Neural progenitor cell (in vitro differentiated cells): ENCODE measurements at regions not wholly inside any gene's neighbourhood (a gene's known extent, or its start where the extent isn't known, plus 50 kb on each side); places are given as distances from the start of the nearest gene placed in this dataset.

ENCODE experiments used
- DNase-seq: peaks from one replicate; pipeline ENCODE4 v3.0.0-alpha.2; 2016; ENCODE audit warnings: low spot score
- H2AFZ ChIP-seq: fragments of 200-600 bp; sonication (generic); replicated peaks from 2 replicates; pipeline ENCODE4 v1.6.1; 2016; ENCODE audit warnings: antibody characterized with exemption
- H3F3A ChIP-seq: fragments of 200-600 bp; sonication (generic); 2 replicates; pipeline ENCODE4 v1.6.1; 2016; ENCODE audit warnings: antibody characterized with exemption, low read depth
- H3K27ac ChIP-seq: fragments of 200-600 bp; sonication (generic); 2 replicates; pipeline ENCODE4 v1.5.1; 2016; ENCODE audit warnings: mild to moderate bottlenecking
- H3K27me3 ChIP-seq: fragments of 200-600 bp; sonication (generic); 2 replicates; pipeline ENCODE4 v1.6.1; 2016; ENCODE audit warnings: mild to moderate bottlenecking, moderate library complexity
- H3K36me3 ChIP-seq: fragments of 200-600 bp; sonication (generic); 2 replicates; pipeline ENCODE4 v1.5.1; 2016
- H3K4me1 ChIP-seq: fragments of 200-600 bp; sonication (generic); 2 replicates; pipeline ENCODE4 v1.6.1; 2016; ENCODE audit warnings: mixed run types
- H3K4me2 ChIP-seq: fragments of 200-600 bp; sonication (generic); 2 replicates; pipeline ENCODE4 v1.6.1; 2016
- H3K4me3 ChIP-seq: fragments of 200-600 bp; sonication (generic); 2 replicates; pipeline ENCODE4 v1.5.1; 2016
- H3K79me2 ChIP-seq: fragments of 200-600 bp; sonication (generic); 2 replicates; pipeline ENCODE4 v1.6.1; 2016; ENCODE audit warnings: low read depth
- H3K9ac ChIP-seq: fragments of 200-600 bp; sonication (generic); 2 replicates; pipeline ENCODE4 v1.6.1; 2016
- H3K9me3 ChIP-seq: fragments of 200-600 bp; sonication (generic); 2 replicates; pipeline ENCODE4 v1.5.1; 2016; ENCODE audit warnings: low read depth
- H4K20me1 ChIP-seq: fragments of 200-600 bp; sonication (generic); 2 replicates; pipeline ENCODE4 v1.6.1; 2016; ENCODE audit warnings: low read depth
- H3K27ac Mint-ChIP-seq: 3 replicates; pipeline ENCODE4 v1.8.0; 2021; ENCODE audit warnings: mixed read lengths
- H3K27me3 Mint-ChIP-seq: 2 replicates; pipeline ENCODE4 v1.8.0; 2022; ENCODE audit warnings: low read depth, mild to moderate bottlenecking, inconsistent platforms, moderate library complexity, mixed read lengths; ENCODE audit not compliant: insufficient read depth
- H3K36me3 Mint-ChIP-seq: 3 replicates; pipeline ENCODE4 v1.8.0; 2021; ENCODE audit warnings: mixed read lengths
- H3K4me1 Mint-ChIP-seq: 3 replicates; pipeline ENCODE4 v1.8.0; 2021; ENCODE audit warnings: mixed read lengths
- H3K4me3 Mint-ChIP-seq: 3 replicates; pipeline ENCODE4 v1.8.0; 2021; ENCODE audit warnings: mild to moderate bottlenecking, moderate library complexity, mixed read lengths
- H3K9me3 Mint-ChIP-seq: 3 replicates; pipeline ENCODE4 v1.8.0; 2020; ENCODE audit warnings: mixed read lengths
- EZH2 ChIP-seq: fragments of 200-600 bp; sonication (generic); IDR thresholded peaks from 2 replicates; pipeline ENCODE4 v1.6.1; 2017; ENCODE audit warnings: antibody characterized with exemption, mild to moderate bottlenecking, moderate library complexity
- EZH2phosphoT487 ChIP-seq: fragments of 200-600 bp; sonication (generic); IDR thresholded peaks from 2 replicates; pipeline ENCODE4 v1.6.1; 2017; ENCODE audit warnings: antibody characterized with exemption
- TF ChIP-seq, protein P1 (sequence below): fragments of 200-600 bp; sonication (generic); IDR thresholded peaks from 2 replicates; pipeline ENCODE4 v1.5.1; 2017; ENCODE audit warnings: antibody characterized with exemption, mild to moderate bottlenecking

DNA sequence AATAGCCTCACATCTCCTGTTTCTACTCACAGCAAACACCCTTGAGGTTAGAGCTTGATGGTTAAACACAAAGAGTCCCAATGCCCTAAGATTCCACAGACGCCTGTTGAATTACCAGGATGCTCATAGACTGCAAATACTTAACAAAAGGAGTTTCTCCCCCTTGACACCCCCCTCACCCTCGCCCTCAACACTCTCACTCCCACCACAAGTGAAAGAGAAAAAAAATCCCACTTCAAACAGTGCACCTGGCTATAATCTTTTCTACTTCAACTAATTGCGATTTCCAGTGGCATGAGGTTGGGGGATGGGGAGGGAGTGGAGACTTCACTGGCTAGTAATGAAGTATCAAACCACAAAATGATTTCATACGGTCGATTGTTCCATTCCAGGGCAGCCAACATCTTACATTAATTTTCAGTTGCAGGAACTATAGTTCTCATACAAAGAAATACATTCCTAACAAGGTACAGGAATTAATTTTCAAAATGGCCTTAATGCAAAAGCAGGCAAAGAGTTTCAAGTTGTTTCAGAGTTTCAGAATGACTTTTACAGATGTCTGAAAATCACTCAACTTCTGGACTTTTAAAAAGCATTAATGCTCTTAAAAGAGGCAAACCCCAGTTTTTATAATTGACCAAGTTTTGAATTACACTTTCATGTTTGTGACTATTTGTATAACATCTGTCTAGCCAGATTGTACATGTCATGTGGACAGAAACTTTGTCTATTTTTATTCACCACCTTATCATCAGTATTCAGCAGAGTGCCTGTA is 390.7 kb downstream of the C12orf75 start:
- H3K27me3 ChIP-seq = no peaks in the 10 kb centered on the region
- H2AFZ ChIP-seq = no peak overlapping the region
- H3K36me3 Mint-ChIP-seq = no peaks in the 10 kb centered on the region
- H3K4me3 ChIP-seq = no peak overlapping the region
- H3K27me3 Mint-ChIP-seq = peaks cover 5% of the 10 kb centered on the region
- TF ChIP-seq EZH2phosphoT487 = no peak
- TF ChIP-seq, protein P1, sequence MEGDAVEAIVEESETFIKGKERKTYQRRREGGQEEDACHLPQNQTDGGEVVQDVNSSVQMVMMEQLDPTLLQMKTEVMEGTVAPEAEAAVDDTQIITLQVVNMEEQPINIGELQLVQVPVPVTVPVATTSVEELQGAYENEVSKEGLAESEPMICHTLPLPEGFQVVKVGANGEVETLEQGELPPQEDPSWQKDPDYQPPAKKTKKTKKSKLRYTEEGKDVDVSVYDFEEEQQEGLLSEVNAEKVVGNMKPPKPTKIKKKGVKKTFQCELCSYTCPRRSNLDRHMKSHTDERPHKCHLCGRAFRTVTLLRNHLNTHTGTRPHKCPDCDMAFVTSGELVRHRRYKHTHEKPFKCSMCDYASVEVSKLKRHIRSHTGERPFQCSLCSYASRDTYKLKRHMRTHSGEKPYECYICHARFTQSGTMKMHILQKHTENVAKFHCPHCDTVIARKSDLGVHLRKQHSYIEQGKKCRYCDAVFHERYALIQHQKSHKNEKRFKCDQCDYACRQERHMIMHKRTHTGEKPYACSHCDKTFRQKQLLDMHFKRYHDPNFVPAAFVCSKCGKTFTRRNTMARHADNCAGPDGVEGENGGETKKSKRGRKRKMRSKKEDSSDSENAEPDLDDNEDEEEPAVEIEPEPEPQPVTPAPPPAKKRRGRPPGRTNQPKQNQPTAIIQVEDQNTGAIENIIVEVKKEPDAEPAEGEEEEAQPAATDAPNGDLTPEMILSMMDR = no peak
- no peak for TF ChIP-seq EZH2
- no peak overlapping the region for H3K9ac ChIP-seq
- H3K4me3 Mint-ChIP-seq = peak overlapping the region; percentile 8
- peaks cover 4% of the 10 kb centered on the region for H3K9me3 Mint-ChIP-seq
- H3F3A ChIP-seq = peaks cover 31% of the 10 kb centered on the region
- no peaks in the 10 kb centered on the region for H3K36me3 ChIP-seq
- H4K20me1 ChIP-seq = no peaks in the 10 kb centered on the region
- peak overlapping the region; percentile 38 for H3K27ac Mint-ChIP-seq
- no peaks in the 10 kb centered on the region for H3K9me3 ChIP-seq
- no peak overlapping the region for H3K27ac ChIP-seq
- H3K4me1 ChIP-seq = peaks cover 50% of the 10 kb centered on the region
- H3K79me2 ChIP-seq = no peaks in the 10 kb centered on the region
- peaks cover 70% of the 10 kb centered on the region for H3K4me1 Mint-ChIP-seq
- peak; percentile 59 for DNase-seq
- peak overlapping the region; percentile 17 for H3K4me2 ChIP-seq

- TF ChIP-seq EZH2phosphoT487 (no peak), EZH2 (no peak)
- TF ChIP-seq, protein P1 = no peak
- peaks cover 46% of the 10 kb centered on the region for H3K4me1 ChIP-seq
- no peak for DNase-seq
- no peaks in the 10 kb centered on the region for H4K20me1 ChIP-seq
- no peak overlapping the region for H3K27ac ChIP-seq
- H2AFZ ChIP-seq = no peak overlapping the region
- no peak overlapping the region for H3K4me3 ChIP-seq
- H3K9me3 ChIP-seq = no peaks in the 10 kb centered on the region
- H3K36me3 ChIP-seq = no peaks in the 10 kb centered on the region
- H3K27ac Mint-ChIP-seq = peak overlapping the region; percentile 34
- peaks cover 5% of the 10 kb centered on the region for H3K27me3 Mint-ChIP-seq
- H3K4me2 ChIP-seq = no peak overlapping the region
- no peak overlapping the region for H3K4me3 Mint-ChIP-seq
- no peak overlapping the region for H3K9ac ChIP-seq
- no peaks in the 10 kb centered on the region for H3K79me2 ChIP-seq
- H3F3A ChIP-seq = peaks cover 29% of the 10 kb centered on the region
- no peaks in the 10 kb centered on the region for H3K27me3 ChIP-seq
- H3K36me3 Mint-ChIP-seq = no peaks in the 10 kb centered on the region
- peaks cover 4% of the 10 kb centered on the region for H3K9me3 Mint-ChIP-seq
- H3K4me1 Mint-ChIP-seq = peaks cover 65% of the 10 kb centered on the region
Measured at GRCh38 chr12:105721891-105722290, 391.4 kb downstream of the C12orf75 start.

DNA sequence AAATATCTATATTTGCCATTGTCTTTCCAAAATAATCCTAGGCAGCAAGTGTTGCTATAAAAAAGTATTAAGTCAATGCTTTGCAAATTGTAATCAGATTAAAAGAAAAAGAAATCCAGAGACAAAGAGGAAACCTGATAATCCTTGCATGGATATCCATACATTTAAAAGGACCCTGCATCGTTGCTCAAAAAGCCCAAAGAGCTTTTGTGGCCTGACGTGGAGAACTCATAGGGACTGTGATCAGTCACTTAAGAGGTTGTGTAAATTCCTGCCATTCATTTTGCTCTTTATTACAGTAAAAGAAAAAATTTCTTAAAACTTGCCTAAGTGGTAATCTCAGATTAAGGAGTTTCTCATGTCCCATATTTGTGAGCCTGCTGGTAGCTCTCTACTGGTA is 392.6 kb downstream of the C12orf75 start:
- TF ChIP-seq, protein P1 = no peak
- TF ChIP-seq EZH2phosphoT487 (no peak), EZH2 (no peak)
- peaks cover 61% of the 10 kb centered on the region for H3K4me1 Mint-ChIP-seq

More for the DNA sequence above, 392.6 kb downstream of the C12orf75 start:
- peaks cover 5% of the 10 kb centered on the region for H3K27me3 Mint-ChIP-seq
- Histone ChIP-seq H3K4me1 (peaks cover 40% of the 10 kb centered on the region), H3K4me3 (no peak overlapping the region), H2AFZ (no peak overlapping the region), H3K4me2 (peak overlapping the region; percentile 11), H3K27me3 (no peaks in the 10 kb centered on the region), H3K9ac (no peak overlapping the region), H3K36me3 (no peaks in the 10 kb centered on the region), H3K9me3 (no peaks in the 10 kb centered on the region), H3K79me2 (no peaks in the 10 kb centered on the region), H3K27ac (peak overlapping the region; percentile 15), H4K20me1 (no peaks in the 10 kb centered on the region), H3F3A (peaks cover 27% of the 10 kb centered on the region)
- peak overlapping the region; percentile 94 for H3K27ac Mint-ChIP-seq
- DNase-seq = peak; percentile 23
- H3K9me3 Mint-ChIP-seq = peaks cover 4% of the 10 kb centered on the region
- no peak overlapping the region for H3K4me3 Mint-ChIP-seq
- no peaks in the 10 kb centered on the region for H3K36me3 Mint-ChIP-seq
